Caco-2 (cell line): ENCODE measurements at regions not wholly inside any gene's neighbourhood (a gene's known extent, or its start where the extent isn't known, plus 50 kb on each side); places are given as distances from the start of the nearest gene placed in this dataset.
A peak's percentile ranks its signal among the peaks of the same experiment; 100 is the strongest.
"Not testable (repeated sequence)": the region's sequence is repeated elsewhere in the genome, so short reads cannot be mapped to it uniquely, and the experiment has no call there.

Experiments
- BruUV-seq: library from RNA; stranded (reverse); fragments of 400-500 nt; replicated peaks from 2 replicates; lab custom pipeline; 2021; lab: Mats Ljungman, UMichigan
- CTCF ChIA-PET: fragments of 300-600 bp; sonication (Branson Sonifier 250); formaldehyde crosslinking; loops from one replicate; lab custom pipeline; 2022; ENCODE audit warnings: antibody characterized with exemption; lab: Charles Lee
- POLR2A ChIA-PET: fragments of 300-600 bp; sonication (Branson Sonifier 250); formaldehyde crosslinking; loops from one replicate; lab custom pipeline; 2022; ENCODE audit warnings: antibody characterized with exemption; lab: Charles Lee
- DNase-seq, 2 experiments: peaks; one replicate each; pipeline versions ENCODE4 v3.0.0 to v3.0.0-alpha.2; 2020 to 2022
- H3K27me3 ChIP-seq: replicated peaks from 2 replicates; pipeline ENCODE4 v1.6.0; 2011; ENCODE audit warnings: low read length; ENCODE audit not compliant: control insufficient read depth, insufficient read depth
- H3K36me3 ChIP-seq: 2 replicates; pipeline ENCODE4 v1.5.1; 2011; ENCODE audit warnings: low read length; ENCODE audit not compliant: control insufficient read depth, insufficient read depth
- H3K4me1 ChIP-seq: fragments of 250-450 bp; sonication (Bioruptor Pico); 2 replicates; pipeline ENCODE4 v1.5.1; 2020; ENCODE audit warnings: mild to moderate bottlenecking
- H3K4me3 ChIP-seq: 2 replicates; pipeline ENCODE4 v1.5.1; 2011; ENCODE audit warnings: low read depth, mild to moderate bottlenecking, control low read depth, low read length
- H3K9me3 ChIP-seq: fragments of 250-450 bp; sonication (Bioruptor Pico); 2 replicates; pipeline ENCODE4 v1.5.1; 2020; ENCODE audit warnings: mild to moderate bottlenecking, moderate library complexity
- H3K27ac Mint-ChIP-seq: one replicate; pipeline ENCODE4 v1.8.0; 2022; ENCODE audit warnings: mixed read lengths; ENCODE audit not compliant: unreplicated experiment
- H3K27me3 Mint-ChIP-seq: one replicate; pipeline ENCODE4 v1.8.0; 2022; ENCODE audit warnings: mixed read lengths; ENCODE audit not compliant: insufficient read depth, unreplicated experiment
- H3K36me3 Mint-ChIP-seq: one replicate; pipeline ENCODE4 v1.8.0; 2022; ENCODE audit warnings: mild to moderate bottlenecking, mixed read lengths; ENCODE audit not compliant: insufficient read depth, unreplicated experiment
- H3K4me1 Mint-ChIP-seq: one replicate; pipeline ENCODE4 v1.8.0; 2022; ENCODE audit warnings: low read depth, mixed read lengths; ENCODE audit not compliant: unreplicated experiment
- H3K4me3 Mint-ChIP-seq: one replicate; pipeline ENCODE4 v1.8.0; 2022; ENCODE audit warnings: mild to moderate bottlenecking, moderate library complexity, mixed read lengths; ENCODE audit not compliant: unreplicated experiment
- H3K9me3 Mint-ChIP-seq: one replicate; pipeline ENCODE4 v1.8.0; 2022; ENCODE audit warnings: mixed read lengths; ENCODE audit not compliant: unreplicated experiment
- CTCF ChIP-seq, 2 experiments: fragments of 200-600 bp in 1 of 2; IDR thresholded peaks; 1 replicate in 1 of 2; 2 replicates in 1 of 2; pipeline versions ENCODE4 v1.5.1 to v1.8.0; 2011 to 2022; ENCODE audit warnings: antibody characterized with exemption in 1 of 2, control low read depth in 1 of 2, inconsistent platforms in 1 of 2, low read depth in 1 of 2, low read length in 1 of 2, mild to moderate bottlenecking in 1 of 2, moderate library complexity in 1 of 2; ENCODE audit not compliant: insufficient read depth in 1 of 2, severe bottlenecking in 1 of 2, unreplicated experiment in 1 of 2
- intact Hi-C: fragments of 100-400 bp; cut with micrococcal nuclease; formaldehyde crosslinking; loops from one replicate; pipeline ENCODE4 v1.10.0; 2022; ENCODE audit not compliant: unreplicated experiment

GRCh38 chr3:193822492-193823212 is 229.6 kb downstream of the OPA1 start:
- DNase-seq: no peak
- peaks cover 44% of the 10 kb centered on the region for H3K4me1 Mint-ChIP-seq
- peaks cover 20% of the 10 kb centered on the region for H3K9me3 Mint-ChIP-seq
- no peaks in the 10 kb centered on the region for H3K36me3 ChIP-seq
- no peaks in the 10 kb centered on the region for H3K27me3 Mint-ChIP-seq
- no peak overlapping the region for H3K4me3 ChIP-seq
- peaks cover 21% of the 10 kb centered on the region for H3K4me1 ChIP-seq
- ChIA-PET CTCF (no interaction called here), POLR2A (no interaction called here)
- no peak for TF ChIP-seq CTCF (IDR thresholded peaks at IDR 0.05; ENCODE audit: insufficient read depth in 1 of 2, low read depth in 1 of 2, low read length in 1 of 2, severe bottlenecking in 1 of 2, unreplicated experiment in 1 of 2)
- no peaks in the 10 kb centered on the region for H3K9me3 ChIP-seq
- peak overlapping the region; percentile 30 for H3K27ac Mint-ChIP-seq
- H3K4me3 Mint-ChIP-seq: no peak overlapping the region
- H3K36me3 Mint-ChIP-seq: no peaks in the 10 kb centered on the region
- H3K27me3 ChIP-seq: no peaks in the 10 kb centered on the region
- intact Hi-C loops: no loop called here
- no TSS peak for BruUV-seq

DNA sequence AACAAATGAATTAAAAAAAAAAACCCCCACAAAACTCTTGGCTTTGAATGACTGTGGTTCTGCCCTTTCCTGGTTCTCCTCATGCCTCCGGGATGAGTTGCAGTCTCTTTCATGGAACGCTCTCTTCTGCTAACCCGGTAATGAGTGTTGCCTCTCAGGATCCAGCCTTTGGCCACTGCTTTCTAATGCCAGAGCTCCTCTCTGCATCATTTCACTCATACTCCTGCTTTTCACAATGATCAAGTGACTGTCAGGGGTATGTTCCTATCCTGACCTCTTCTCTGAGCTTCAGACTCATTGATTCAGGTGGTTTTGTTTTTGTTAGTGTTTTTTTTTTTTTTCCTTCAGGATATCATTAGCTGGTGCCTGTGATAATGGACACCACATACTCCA is 230.2 kb downstream of the OPA1 start:
- not testable (repeated sequence) for H3K27me3 Mint-ChIP-seq

GRCh38 chr3:193824365-193824764 is 231.4 kb downstream of the OPA1 start:
- intact Hi-C loops: no loop called here

More for the DNA sequence above, 230.2 kb downstream of the OPA1 start:
- DNase-seq, H3K36me3 ChIP-seq, H3K4me3 ChIP-seq, H3K9me3 ChIP-seq, CTCF ChIA-PET, POLR2A ChIA-PET, H3K36me3 Mint-ChIP-seq, H3K4me3 Mint-ChIP-seq, BruUV-seq, intact Hi-C loops, H3K27me3 ChIP-seq: not testable (repeated sequence)
- H3K4me1 Mint-ChIP-seq: peaks cover 44% of the 10 kb centered on the region
- peaks cover 22% of the 10 kb centered on the region for H3K4me1 ChIP-seq
- H3K9me3 Mint-ChIP-seq: peaks cover 20% of the 10 kb centered on the region
- H3K27ac Mint-ChIP-seq: peak overlapping the region; percentile 30

More at GRCh38 chr3:193824365-193824764, 231.4 kb downstream of the OPA1 start:
- Mint-ChIP-seq H3K4me3 (no peak overlapping the region), H3K9me3 (peaks cover 20% of the 10 kb centered on the region), H3K36me3 (peaks cover 5% of the 10 kb centered on the region), H3K27ac (no peak overlapping the region), H3K27me3 (no peaks in the 10 kb centered on the region), H3K4me1 (peaks cover 49% of the 10 kb centered on the region)
- Histone ChIP-seq H3K9me3 (no peaks in the 10 kb centered on the region), H3K4me3 (no peak overlapping the region), H3K36me3 (no peaks in the 10 kb centered on the region), H3K27me3 (no peaks in the 10 kb centered on the region), H3K4me1 (peaks cover 34% of the 10 kb centered on the region)
- CTCF ChIA-PET: no interaction called here
- TF ChIP-seq CTCF (IDR thresholded peaks at IDR 0.05; ENCODE audit: insufficient read depth in 1 of 2, low read depth in 1 of 2, low read length in 1 of 2, severe bottlenecking in 1 of 2, unreplicated experiment in 1 of 2): no peak
- no peak for DNase-seq
- POLR2A ChIA-PET: no interaction called here
- BruUV-seq: no TSS peak
